ENCODE measurements at regions not wholly inside any gene's neighbourhood (a gene's known extent, or its start where the extent isn't known, plus 50 kb on each side); places are given as distances from the start of the nearest gene placed in this dataset.
A peak's percentile ranks its signal among the peaks of the same experiment; 100 is the strongest.
"Not testable (repeated sequence)": the region's sequence is repeated elsewhere in the genome, so short reads cannot be mapped to it uniquely, and the experiment has no call there.

DNA sequence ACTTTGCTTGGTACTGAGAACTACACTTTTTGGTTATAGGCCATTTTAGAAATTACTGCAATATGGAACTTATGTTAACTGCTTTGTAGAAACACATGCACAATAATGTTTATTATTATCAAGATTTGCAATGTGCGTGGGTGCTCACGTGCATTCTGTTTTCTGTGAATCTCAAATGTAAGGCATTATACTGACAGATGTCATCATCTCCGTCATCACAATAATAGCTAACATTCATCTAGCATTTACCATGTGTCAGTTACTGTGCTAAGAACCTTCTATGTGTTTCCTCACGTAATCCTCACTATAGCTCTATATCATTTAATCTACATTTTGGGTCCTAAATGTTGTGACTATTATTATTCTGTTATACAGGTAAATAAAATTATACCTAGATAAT, 1214.8 kb upstream of the ADGRL4 start:
- DNase-seq = no peak

DNA sequence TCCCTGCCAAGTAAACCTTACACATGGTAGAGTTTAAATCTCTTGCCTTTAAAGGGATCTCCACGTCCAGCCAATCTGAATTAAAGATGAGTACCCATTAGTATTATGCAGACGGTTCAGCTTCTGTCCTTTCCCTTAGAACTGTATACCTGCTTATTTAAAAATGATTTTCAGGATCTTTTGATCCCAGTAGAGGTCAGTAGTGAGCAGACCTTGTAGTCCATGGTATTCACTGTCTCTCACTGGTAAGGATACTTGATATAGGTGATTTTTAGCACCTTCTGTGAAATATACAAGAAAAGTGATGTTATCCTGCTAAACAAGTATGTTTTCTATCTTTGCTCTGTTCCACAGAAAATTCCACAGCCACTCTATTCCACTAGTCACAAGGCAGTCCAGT, 1211.6 kb upstream of the ADGRL4 start:
- peak; percentile 9 for DNase-seq

DNA sequence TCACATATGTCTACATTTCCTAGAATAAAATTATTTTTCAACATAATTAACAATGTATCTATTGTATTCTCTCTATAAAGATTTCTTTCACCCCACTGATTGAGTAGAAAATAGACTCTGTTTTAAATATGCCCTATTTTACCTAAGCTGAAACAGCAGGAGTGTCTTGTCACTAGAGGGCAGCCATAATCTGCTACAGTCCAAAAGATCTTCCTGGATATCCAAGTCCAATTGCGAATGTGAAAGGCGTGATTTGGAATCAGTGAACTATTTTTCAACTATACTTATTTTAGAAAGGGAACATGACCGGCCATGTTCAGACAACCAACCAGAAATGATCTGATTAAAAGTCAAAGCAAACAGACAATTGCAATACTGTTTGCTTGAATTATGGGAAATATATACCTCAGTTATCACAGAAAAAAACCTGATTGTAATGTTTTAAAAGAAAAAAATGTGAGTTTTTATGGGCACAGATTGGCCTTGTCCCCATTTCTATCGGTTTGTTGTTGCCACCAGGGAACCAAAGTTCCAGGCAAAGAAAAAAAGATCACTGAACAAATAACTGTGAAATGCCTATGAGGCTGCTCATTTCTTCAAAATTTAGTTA, 1211.0 kb upstream of the ADGRL4 start:
- DNase-seq = peak; percentile 36

DNA sequence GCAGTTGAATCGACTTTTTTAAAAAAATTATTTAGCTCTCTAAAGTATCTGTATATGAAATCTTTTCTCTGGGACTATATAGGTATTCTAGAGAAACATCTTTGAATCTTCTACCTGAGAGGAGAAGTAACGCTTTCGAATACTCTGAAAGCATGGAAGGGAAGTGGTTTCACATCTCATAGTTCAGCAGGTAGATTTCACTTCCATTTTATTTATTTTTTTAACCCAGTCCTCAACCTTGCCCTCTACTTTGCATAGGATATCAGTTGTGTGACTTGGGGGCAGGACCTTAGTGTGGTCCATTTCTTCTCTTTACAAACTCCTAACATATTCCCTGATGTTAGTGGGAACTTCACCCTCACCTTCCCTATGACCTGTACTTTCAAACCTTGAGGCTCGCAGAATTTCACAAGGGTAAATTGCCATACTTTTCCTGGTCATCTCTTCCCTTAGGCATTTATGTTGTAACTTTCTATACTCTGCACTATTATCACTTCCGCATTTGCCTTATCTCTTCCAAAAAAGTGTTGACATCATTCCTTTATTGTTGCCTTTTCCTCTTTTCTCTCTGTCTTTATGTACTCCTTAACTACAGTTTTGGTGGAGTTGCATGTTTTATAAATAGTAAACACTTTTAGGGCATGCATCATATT, 1208.5 kb upstream of the ADGRL4 start:
- no peak for DNase-seq

DNA sequence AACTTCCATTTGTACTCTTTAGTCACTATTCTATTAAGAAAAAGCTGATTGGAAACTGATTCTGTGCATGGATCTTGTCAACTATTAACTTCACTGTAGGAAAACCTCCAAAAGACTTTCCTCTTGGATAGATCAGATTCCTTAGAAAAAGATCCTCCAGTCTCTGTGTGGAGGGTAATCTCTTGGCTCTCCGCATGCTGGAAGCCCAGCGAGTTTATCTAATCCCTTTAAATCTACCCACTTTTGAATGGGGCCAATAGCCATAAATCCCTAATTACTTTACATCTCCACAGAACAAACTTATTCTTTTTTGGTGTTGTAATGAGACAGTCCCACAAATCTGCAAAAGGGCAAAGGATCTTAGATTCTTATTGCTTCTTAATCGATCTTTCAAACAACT, 1206.4 kb upstream of the ADGRL4 start:
- no peak for DNase-seq

DNA sequence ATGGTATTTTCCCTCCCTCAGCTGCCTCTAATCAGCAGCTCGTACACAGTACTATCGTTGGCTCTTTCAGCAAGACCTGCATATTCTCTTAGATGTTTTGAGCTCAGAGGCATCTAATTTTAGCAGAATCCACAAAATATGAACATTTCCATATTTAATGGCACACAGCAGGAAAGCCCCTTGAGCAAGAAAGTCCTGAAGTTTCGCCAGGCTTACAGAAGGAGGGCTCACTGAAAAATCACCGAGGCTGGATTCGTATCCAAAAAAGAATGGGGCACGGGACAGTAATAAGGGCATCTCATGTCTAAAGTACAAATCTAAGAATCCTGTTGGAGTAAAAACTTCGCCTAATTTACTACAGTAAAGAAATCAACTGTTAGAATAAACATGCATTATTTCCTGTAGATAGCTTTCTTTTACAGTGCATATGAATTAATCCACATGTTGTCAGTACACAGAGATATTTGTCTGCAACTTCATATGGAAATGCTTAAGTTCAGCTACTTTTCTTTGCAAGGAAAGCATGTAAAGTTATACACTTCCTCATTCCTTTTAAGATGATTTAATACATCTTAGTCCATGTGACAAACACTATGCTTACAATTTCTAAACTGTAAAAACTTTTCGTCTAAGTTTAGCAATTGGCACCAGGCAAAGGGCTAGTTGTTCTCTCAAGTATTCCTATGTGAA, 1205.3 kb upstream of the ADGRL4 start:
- DNase-seq = no peak

DNA sequence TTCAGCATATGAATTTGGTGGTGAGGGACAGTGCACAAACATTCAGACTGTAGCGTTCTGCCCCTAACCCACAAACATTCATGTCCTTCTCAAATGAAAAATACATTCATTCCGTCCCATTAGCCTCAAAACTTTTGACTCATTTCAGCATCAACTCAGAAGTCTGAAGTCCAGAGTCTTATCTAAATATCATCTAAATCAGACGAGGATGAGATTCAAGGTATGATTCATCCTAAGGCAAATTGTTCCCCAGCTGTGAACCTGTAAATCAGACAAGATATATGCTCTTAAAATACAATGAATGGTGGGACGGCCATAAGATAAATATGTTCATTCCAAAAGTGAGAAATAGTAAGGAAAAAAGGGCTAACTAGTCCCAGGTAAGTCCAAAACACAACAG, 1195.6 kb upstream of the ADGRL4 start:
- no peak for DNase-seq

DNA sequence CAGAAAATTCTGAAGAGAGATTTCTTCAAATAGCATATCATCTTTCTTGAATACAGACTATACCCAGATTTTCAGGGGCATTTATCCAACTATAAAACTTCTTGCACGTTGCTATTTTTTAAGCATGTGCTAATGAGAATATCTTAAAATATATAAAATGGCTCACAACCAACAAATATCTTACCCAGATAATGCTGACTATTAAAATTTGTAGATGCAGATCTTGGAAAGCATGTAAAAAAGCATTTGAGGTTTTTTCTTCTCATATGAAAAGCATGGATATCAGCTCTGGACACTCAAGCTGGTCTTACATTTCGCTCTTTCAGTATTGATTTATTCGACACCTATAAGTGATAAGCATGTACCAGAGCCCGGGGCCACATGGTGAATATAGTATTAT, 1187.7 kb upstream of the ADGRL4 start:
- DNase-seq = no peak

DNA sequence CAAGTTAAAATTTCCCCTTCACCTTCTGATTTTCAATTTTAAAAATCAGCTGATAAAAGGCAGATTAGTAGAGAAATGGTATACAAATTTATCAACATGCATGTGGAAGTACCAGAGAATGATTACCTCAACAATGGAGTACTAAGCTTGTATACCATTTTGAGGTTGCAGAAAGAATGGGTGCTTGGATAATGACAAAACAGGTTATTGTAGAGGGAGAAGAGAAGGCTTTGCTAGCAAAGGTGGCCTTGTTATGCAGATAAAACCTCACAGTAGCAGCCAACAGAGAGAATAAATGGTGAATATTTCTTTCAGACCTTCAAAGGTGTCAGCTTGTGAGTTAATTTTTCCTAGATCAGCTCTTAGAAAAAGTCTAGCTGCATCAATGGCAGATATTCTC, 1174.9 kb upstream of the ADGRL4 start:
- no peak for DNase-seq

DNA sequence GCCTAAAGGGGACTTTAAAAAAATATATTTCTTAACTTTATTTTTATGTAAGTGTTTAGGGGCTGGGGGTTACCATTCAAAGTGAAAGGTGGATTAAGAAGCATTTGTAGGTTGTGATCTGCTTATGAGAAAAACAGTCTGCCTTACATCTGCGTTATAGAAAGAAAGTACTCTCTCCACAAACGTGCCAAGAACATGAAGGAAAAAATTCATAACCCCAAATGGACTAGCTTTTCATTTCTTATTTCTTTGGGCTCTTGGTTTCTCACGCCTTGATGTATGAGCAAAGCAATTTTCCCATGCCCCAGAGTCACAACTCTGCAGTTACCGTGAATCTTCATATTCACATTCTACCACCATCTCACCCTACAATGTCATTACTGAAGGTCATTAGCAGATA, 1165.1 kb upstream of the ADGRL4 start:
- DNase-seq = no peak

DNA sequence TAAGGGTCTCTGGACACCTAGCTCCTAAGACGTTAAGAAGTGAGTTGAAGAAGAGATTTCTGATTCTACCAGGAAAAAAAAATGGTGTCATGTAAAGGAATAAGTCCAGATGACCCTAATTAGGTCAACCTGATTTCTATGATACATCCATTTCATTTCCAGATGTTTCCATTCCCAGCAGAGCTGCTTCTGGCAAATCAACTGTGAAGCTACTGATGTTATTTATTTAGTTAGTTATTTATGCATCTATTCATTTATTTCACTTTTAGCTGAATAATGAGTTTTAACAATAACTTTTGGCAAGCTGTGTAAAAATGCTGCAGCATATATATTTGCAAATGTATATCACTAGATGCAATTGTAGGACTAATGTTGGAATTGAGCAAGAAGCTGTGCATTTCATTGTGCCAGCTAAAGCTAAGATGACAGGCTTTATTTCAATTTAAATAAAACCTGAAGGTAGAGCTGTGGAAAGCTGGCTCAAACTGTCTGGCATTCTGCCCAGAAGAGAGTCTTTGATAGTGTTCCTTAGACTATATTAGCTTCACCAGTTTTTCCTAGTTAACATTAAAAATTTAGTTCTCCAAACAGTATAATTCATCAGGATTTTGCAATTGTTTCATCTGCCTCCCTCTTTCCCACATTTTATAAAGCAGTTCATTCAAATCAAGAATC, 1164.4 kb upstream of the ADGRL4 start:
- DNase-seq = no peak

DNA sequence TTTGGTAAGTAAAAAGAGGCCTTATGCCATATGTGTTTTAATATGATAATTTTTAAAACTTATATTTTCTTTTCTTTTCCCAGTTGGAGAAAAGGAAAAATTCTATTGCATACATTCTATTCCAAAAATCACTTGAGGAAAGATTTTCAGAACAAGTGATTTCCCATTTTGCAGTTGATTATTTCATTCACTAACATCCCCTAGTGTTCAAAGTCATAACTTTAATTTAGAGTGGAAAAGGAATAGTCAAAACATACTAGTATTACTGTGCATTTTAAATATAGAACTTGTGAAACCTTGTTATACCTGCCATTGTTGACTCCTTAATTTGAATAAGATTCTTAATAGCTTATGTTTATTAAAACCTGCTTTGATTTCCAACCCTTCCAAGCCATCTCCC, 1157.6 kb upstream of the ADGRL4 start:
- DNase-seq = no peak

DNA sequence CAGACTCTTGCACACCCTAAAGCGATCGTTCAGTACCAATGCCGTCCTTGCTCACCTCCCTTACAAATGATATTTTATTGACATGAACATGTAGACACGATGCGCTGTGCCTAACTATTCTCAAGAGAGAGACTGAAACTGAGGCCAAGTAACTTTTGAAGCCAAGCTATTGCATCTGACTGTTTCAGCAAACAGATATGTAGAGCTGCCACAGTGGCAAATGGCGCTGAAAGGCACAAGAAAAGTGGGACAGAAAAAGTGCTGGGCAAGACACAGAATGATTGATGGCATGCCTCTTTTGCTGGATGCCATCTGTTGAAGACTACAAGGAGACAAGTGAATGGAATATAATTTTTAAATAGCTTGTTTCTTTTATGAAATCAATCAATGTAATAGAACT, 1157.2 kb upstream of the ADGRL4 start:
- DNase-seq = no peak

DNA sequence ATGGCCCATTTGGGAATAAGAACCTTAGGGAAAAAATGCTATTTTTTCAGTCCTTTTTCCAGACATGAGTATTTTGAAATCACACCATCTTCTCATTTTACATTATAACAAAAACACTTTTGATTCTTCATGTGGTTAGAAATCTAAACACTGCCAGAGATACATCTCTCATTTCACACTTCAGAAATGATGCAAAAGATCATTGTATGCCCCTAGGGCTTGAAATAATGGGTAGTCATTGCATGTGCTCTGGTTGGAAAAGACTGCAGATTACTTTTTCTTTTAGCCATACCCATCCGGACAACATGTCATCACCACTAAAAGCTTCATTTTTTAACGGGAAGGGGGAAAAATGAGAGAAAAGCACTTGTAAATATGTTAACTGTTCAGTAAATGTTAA, 1152.2 kb upstream of the ADGRL4 start:
- DNase-seq = no peak

DNA sequence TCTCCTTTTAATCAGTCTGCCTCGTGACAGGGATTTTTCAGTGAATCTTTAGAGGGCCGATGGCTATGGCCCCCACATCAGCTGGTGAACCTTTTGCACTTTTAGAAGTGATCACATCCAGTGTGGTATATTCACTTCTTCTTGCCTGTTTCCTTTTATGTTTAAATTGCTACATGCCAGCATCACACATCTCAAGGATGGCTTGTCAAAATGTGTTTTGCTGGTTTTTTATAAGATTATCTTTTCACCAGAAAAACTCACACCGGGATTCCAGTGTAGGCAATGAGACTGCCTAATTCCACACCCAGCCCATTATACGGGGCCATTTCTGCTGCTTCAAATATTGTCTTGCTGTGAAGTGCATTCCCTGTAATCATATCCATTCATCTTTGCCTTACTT, 1151.7 kb upstream of the ADGRL4 start:
- DNase-seq = no peak

DNA sequence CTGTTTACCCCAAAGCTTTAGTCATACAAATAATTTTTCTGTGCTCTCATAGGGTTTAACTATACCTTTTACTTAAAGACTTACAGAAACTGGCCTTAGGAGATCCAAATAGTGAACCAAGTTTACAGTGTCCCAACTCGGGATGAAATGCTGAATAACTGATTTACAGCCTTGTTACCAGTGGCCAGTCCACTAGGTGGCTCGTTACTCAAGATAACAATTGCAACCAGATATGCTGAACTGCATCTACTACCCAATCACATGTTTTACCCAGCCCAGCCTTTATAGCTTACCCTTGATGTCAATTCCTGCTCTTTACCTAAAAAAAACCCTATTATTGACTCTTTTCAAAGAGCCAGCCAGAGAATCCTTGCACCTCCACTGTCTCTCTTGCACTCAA, 1148.8 kb upstream of the ADGRL4 start:
- peak; percentile 6 for DNase-seq

DNA sequence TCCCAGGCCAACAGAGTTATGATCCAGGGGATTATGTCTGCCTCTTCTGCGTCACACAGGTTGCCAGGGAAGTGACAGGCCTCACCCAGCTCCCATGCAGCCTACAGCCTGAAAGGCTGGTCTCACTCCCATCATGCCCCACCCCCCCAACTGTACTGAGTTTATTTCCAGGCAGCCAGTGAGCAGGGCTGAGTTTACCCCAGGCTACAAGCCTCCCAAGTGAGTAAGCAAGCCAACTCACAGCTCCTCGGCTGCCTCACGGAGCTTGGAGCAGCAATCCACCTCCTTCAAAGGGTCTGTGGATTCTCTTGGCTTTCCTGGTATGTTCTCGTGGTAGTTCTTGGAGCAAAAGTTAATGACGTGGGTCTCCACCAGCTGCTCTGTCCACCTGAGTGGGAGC, 1147.6 kb upstream of the ADGRL4 start:
- DNase-seq = no peak

DNA sequence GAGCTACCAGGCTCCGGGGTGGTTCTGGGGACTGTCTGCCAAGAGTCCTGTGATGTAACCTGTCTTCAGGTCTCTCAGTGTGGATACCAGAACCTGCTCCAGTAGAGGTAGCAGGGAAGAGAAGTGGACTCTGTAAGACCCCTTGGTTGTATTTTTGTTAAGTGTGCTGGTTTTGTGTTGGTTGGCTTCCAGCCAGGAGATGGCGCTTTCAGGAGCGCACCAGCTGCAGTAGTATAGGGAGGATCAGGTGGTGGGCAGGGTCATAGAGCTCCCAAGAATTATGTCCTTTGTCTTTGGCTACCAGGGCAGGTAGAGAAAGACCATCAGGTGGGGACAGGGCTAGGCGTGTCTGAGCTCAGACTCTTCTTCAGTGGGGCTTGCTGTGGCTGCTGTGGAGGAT, 1147.2 kb upstream of the ADGRL4 start:
- no peak for DNase-seq

DNA sequence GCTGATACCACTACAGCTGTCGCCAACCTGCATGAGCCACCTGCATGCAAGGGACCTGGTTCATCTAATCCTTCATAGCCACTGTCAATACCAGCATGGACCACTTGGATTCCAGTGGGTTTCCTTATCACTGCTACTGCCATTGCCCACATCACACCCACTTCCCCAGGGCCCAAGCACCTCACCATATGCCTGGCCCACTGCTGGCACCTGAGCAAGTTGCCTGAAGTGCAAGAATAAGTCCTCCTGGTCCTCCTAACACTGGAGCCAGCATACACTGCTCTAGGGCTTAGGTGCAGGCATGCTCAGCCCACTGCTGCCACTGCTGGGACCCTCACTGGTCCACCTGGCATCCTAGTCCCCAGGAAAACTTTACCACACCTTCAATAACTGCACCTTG, 1136.8 kb upstream of the ADGRL4 start:
- no peak for DNase-seq

DNA sequence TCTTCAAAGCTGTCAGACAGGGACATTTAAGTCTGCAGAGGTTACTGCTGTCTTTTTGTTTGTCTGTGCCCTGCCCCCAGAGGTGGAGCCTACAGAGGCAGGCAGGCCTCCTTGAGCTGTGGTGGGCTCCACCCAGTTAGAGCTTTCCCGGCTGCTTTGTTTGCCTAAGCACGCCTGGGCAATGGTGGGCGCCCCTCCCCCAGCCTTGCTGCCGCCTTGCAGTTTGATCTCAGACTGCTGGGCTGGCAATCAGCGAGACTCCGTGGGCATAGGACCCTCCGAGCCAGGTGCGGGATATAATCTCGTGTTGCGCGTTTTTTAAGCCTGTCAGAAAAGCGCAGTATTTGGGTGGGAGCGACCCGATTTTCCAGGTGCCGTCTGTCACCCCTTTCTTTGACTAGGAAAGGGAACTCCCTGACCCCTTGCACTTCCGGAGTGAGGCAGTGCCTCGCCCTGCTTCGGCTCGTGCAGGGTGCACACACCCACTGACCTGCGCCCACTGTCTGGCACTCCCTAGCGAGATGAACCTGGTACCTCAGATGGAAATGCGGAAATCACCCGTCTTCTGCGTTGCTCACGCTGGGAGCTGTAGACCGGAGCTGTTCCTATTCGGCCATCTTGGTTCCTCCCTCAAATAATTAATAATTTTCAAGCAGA, 1131.5 kb upstream of the ADGRL4 start:
- not testable (repeated sequence) for DNase-seq

DNA sequence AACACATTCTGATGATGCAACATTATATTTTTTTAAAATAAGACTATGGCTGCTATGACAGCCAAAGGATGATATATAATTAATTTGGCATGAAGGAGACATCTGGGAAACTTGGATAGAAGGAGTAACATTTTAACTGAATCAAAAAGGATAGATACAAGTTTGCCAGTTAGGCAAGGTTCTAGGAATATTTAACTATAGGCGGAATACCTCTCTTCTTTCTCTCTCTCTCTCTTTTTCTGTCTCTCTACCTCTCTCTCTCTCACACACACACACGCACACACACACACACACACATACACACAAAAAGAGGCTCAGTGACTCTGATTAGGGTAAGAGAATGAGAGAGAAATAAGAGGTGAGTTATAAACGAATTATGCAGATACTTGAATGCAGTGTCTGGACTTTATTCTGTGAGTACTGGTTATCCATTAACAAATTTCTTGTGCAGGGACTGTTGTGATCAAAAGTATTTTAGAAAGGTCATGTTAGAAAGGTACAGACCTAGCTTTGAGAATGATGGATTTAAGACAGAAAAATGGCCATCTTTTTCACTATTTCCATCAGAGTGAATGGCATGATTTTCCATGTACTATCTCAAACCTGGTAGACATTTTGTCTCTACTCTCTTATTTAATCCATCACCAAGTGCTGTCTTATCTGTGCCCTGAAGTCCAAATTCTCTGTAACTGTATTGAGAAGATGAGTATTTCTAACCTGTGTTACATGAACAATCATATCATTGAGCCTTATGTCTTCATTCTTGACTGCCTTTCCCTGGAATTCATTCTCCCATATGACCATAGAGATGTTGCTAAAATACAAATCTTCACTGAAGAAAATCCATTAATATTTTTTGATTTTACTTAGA, 1106.9 kb upstream of the ADGRL4 start:
- no peak for DNase-seq

DNA sequence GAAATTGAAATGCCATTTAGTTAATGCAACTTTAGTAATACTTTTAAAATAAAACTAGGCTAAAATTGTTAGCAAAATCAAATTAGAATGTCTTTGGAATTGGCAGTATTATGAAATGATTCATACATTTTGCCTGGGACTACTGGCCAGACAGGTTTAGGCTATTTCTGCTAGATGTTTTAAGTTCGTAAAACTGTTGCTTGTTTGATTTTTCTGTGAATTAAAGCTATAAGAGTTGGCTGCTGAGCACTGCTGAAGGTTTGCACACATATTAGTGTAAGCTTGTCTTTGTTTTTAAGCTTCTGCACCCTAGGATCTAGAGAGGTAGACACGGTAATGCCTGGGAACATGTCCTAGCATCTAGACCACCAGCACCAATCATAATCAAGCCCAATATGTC, 1094.6 kb upstream of the ADGRL4 start:
- no peak for DNase-seq

DNA sequence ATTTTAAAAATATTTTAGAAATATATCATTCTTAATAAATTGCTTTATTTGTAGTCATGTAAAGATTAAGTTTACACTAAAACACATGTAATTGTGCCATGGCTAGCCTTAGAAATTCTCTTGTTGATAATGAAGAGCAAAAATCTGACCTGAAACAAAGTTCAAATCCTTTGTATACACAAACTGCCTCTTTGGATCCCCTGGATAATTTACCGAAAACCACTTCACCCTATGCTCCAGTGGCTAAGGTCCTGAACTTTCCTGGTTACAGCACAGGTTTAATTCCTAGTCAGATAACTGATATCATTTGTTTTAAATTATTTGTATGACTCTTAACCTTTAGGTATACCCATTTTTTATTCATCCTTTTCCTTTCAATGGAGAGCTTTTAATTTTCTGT, 1093.2 kb upstream of the ADGRL4 start:
- DNase-seq = no peak

Measured in retina (tissue), 1 donor.